ENCODE measurements at regions not wholly inside any gene's neighbourhood (a gene's known extent, or its start where the extent isn't known, plus 50 kb on each side); places are given as distances from the start of the nearest gene placed in this dataset.

- TF ChIP-seq CTCF (conservative IDR thresholded peaks at IDR 0.05 in 1 of 2, IDR thresholded peaks at IDR 0.05 in 1 of 2; ENCODE audit: extremely low read depth in 1 of 2, insufficient read depth in 1 of 2, low read depth in 1 of 2, low read length in 2 of 2) (no peak), EZH2 (IDR thresholded peaks at IDR 0.05; ENCODE audit: borderline replicate concordance, low read length) (no peak)
Observed at GRCh38 chr12:104863296-104863948, 94.7 kb downstream of the SLC41A2 start.

All from mammary epithelial cell (primary cell).